Ovary (tissue), 7 donors: ENCODE measurements at regions not wholly inside any gene's neighbourhood (a gene's known extent, or its start where the extent isn't known, plus 50 kb on each side); places are given as distances from the start of the nearest gene placed in this dataset.

Experiments
- DNase-seq, 5 donors: peaks; one replicate each; pipeline ENCODE4 v3.0.0-alpha.2; 2019 to 2020
- H3K27ac ChIP-seq, 2 donors: fragments of 200-600 bp; one replicate each; pipeline versions ENCODE4 v1.5.1 to v1.8.0; 2019 to 2022
- H3K27me3 ChIP-seq: fragments of 200-600 bp; one replicate; pipeline ENCODE4 v1.8.0; 2022
- H3K36me3 ChIP-seq: fragments of 200-600 bp; sonication (generic); one replicate; pipeline ENCODE4 v1.5.1; 2019
- H3K4me1 ChIP-seq: one replicate; pipeline ENCODE4 v1.8.1; 2013; ENCODE audit warnings: mild to moderate bottlenecking, moderate library complexity; ENCODE audit not compliant: insufficient read depth
- H3K4me3 ChIP-seq: fragments of 200-600 bp; sonication (generic); one replicate; pipeline ENCODE4 v1.5.1; 2017
- H3K9me3 ChIP-seq, 2 donors: fragments of 200-600 bp in 1 of 2; sonication (generic) in 1 of 2; one replicate each; pipeline versions ENCODE4 v1.5.1 to v1.8.1; 2013 to 2019; ENCODE audit warnings: mild to moderate bottlenecking in 1 of 2, moderate library complexity in 1 of 2
- EP300 ChIP-seq: sonication (generic); formaldehyde crosslinking; IDR thresholded peaks from one replicate; pipeline ENCODE4 v1.6.1; 2017; ENCODE audit warnings: antibody characterized with exemption
- POLR2A ChIP-seq: fragments of 450-650 bp; IDR thresholded peaks from one replicate; pipeline ENCODE4 v1.6.1; 2017; ENCODE audit warnings: antibody characterized with exemption, mild to moderate bottlenecking, moderate library complexity
- WGBS, 3 donors: extraction: QIAGEN DNeasy Blood & Tissue Kit in 1 of 3; methylation state at CpG; one replicate each; pipeline versions ENCODE4 v1.1.5 to v1.1.7; 2013 to 2017; 5-methylcytosine and 5-hydroxymethylcytosine counted together
- intact Hi-C, 4 donors: fragments of 100-400 bp; cut with DNase I; formaldehyde crosslinking; loops; one replicate each; pipeline versions ENCODE4 v1.11.0 to v1.15.1; 2022 to 2023
- TF ChIP-seq, protein P1 (sequence below), 3 donors: fragments of 450-650 bp in 2 of 3; fragments of 200-600 bp in 1 of 3; IDR thresholded peaks; one replicate each; pipeline versions ENCODE4 v1.5.1 to v1.8.0; 2016 to 2022; ENCODE audit warnings: antibody characterized with exemption in 3 of 3, mild to moderate bottlenecking in 1 of 3
- donor health status: DM: no; HTN: no; CAD: no; lungs with moderate emphysema.
- donor health status: DM: no; HTN: no; CAD: no.
- donor health status: Bipolar disorder and iron deficiency.
- donor health status: DM: no; HTN: no; CAD: no.
- donor health status: DM: yes; HTN: yes; CAD: no.

DNA sequence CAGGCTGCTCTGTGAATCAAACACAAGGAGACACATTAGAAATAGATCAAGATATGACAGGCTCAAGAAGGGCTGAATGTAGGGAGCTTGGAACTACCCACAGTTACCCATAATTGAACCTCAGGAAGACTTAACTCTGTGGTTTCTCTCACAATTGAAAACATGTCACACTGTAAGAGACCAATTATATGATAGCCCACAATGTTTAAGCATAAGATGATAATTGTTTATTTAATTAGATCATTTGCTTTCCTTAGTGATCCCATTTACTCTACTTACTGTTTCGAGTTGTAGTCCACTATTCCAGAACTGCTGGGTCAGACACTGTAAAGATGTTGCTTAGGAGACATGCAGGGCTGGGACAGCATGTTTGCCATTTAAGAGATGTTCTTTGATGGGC is 201.3 kb upstream of the RARB start:
- Histone ChIP-seq H3K4me1 (no peaks in the 10 kb centered on the region), H3K27me3 (no peaks in the 10 kb centered on the region), H3K4me3 (no peak overlapping the region), H3K9me3 (no peaks in the 10 kb centered on the region), H3K36me3 (no peaks in the 10 kb centered on the region), H3K27ac (no peak overlapping the region)
- 84 to 86% (median 84%) methylated on average over 1 of the region's 1 CpG for WGBS, 3 donors
- intact Hi-C loops, result no loop called here
- TF ChIP-seq POLR2A (no peak), EP300 (no peak)
- TF ChIP-seq, protein P1, sequence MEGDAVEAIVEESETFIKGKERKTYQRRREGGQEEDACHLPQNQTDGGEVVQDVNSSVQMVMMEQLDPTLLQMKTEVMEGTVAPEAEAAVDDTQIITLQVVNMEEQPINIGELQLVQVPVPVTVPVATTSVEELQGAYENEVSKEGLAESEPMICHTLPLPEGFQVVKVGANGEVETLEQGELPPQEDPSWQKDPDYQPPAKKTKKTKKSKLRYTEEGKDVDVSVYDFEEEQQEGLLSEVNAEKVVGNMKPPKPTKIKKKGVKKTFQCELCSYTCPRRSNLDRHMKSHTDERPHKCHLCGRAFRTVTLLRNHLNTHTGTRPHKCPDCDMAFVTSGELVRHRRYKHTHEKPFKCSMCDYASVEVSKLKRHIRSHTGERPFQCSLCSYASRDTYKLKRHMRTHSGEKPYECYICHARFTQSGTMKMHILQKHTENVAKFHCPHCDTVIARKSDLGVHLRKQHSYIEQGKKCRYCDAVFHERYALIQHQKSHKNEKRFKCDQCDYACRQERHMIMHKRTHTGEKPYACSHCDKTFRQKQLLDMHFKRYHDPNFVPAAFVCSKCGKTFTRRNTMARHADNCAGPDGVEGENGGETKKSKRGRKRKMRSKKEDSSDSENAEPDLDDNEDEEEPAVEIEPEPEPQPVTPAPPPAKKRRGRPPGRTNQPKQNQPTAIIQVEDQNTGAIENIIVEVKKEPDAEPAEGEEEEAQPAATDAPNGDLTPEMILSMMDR (IDR thresholded peaks at IDR 0.05), result no peak
- no peak for DNase-seq

DNA sequence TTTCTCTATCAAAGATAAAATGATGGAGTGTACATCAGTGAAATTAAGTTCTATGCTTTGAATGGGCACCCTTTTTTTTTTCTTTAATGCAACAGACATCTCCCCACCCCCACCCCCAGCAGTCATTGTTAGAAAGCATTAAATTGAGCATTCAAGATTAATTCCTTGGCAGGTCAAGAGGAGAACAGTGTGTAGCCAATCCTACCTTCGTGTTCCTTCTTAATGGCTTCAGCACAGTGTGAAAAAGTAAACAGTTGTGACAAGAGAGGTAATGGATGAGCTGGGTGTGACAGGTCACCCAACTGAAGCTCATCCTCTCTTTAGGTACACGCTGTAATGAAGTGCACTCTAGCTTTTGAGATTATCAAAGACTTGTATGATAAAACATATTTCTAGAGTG is 198.5 kb upstream of the RARB start:
- 44 to 53% (median 51%) methylated on average over 2 of the region's 2 CpGs for WGBS, 3 donors
- no peak overlapping the region for H3K4me3 ChIP-seq
- TF ChIP-seq EP300, result no peak
- TF ChIP-seq POLR2A, result no peak
- TF ChIP-seq, protein P1 (IDR thresholded peaks at IDR 0.05), result no peak

DNA sequence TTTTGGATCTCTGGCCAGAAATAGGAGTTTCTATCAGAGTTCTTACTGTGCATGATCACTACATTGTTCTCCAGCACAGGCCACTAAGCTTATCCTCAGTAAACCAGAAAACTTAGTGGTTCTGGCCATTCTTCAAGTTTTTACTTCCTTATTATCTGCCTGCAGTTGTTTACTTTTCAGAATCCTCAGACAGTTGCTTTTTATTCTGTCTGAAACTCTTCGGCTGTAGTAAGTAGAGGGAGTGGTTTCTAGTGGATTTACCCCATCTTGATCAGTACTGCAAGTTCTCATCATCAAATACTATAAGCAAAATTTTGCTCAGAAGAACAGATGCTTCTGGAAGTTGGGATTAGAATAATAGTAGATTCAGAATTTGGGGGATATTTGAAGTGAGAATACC is 193.0 kb upstream of the RARB start:
- DNase-seq, result no peak
- Histone ChIP-seq H3K9me3 (no peaks in the 10 kb centered on the region), H3K27ac (no peak overlapping the region), H3K4me3 (no peak overlapping the region), H3K4me1 (no peaks in the 10 kb centered on the region), H3K27me3 (no peaks in the 10 kb centered on the region), H3K36me3 (no peaks in the 10 kb centered on the region)
- TF ChIP-seq POLR2A (no peak), EP300 (no peak)
- TF ChIP-seq, protein P1 (IDR thresholded peaks at IDR 0.05), result no peak
- WGBS, 3 donors, result 0 to 5% (median 5%) methylated on average over 1 of the region's 1 CpG
- intact Hi-C loops, result no loop called here

More for the DNA sequence above, 198.5 kb upstream of the RARB start:
- Histone ChIP-seq H3K27me3 (no peaks in the 10 kb centered on the region), H3K36me3 (no peaks in the 10 kb centered on the region), H3K9me3 (no peaks in the 10 kb centered on the region), H3K4me1 (no peaks in the 10 kb centered on the region), H3K27ac (no peak overlapping the region)
- no peak for DNase-seq
- intact Hi-C loops, result no loop called here

DNA sequence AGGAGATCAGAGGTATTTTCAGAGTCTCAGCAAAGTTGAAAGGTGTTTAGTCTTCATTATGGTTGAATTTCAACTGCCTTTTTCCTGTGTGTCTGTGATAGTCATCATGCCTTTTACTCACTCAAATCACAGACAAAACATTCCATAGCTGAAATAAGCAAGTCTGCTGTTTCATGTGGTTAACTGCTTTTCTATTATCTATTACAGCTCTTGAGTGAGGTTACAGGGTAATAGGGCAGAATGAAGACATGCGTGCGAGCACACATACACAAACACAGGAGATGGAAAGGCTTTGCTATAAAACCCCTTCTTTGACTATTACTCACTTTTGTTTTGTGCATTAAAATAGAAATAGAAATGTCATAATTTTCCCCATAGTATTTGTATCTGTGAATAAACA is 192.6 kb upstream of the RARB start:
- Histone ChIP-seq H3K4me1 (no peaks in the 10 kb centered on the region), H3K27me3 (no peaks in the 10 kb centered on the region), H3K27ac (no peak overlapping the region), H3K9me3 (no peaks in the 10 kb centered on the region), H3K36me3 (no peaks in the 10 kb centered on the region), H3K4me3 (no peak overlapping the region)
- no peak for DNase-seq
- intact Hi-C loops, result no loop called here
- WGBS, 3 donors, result 20 to 59% (median 23%) methylated on average over 2 of the region's 2 CpGs
- TF ChIP-seq POLR2A, result no peak
- no peak for TF ChIP-seq EP300
- TF ChIP-seq, protein P1 (IDR thresholded peaks at IDR 0.05), result no peak

DNA sequence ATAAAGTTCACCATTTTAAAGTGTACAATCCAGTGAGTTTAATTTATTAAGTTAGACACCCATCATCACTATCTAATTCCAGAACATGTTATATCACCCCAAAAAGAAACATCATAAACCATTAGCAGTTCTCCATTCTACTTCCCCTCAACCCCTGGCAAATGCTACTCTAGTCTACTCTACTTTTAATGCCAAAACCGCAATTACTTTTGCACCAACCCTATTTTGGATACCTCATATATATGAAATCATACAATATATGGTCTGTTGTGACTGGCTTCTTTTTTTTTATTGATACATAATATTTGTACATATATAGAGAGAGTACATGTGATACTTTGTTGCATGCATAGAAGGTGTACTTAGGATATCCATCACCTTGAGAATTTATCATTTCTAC is 190.5 kb upstream of the RARB start:
- H3K9me3 ChIP-seq, result no peaks in the 10 kb centered on the region
- no peak overlapping the region for H3K27ac ChIP-seq
- DNase-seq, result no peak
- intact Hi-C loops, result no loop called here
- WGBS, 3 donors, result 84 to 94% (median 91%) methylated on average over 1 of the region's 1 CpG
- no peak overlapping the region for H3K4me3 ChIP-seq
- TF ChIP-seq POLR2A (no peak), EP300 (no peak)
- TF ChIP-seq, protein P1 (IDR thresholded peaks at IDR 0.05), result no peak
- no peaks in the 10 kb centered on the region for H3K4me1 ChIP-seq
- no peaks in the 10 kb centered on the region for H3K27me3 ChIP-seq
- no peaks in the 10 kb centered on the region for H3K36me3 ChIP-seq
